SK-N-SH (cell line): ENCODE measurements at regions not wholly inside any gene's neighbourhood (a gene's known extent, or its start where the extent isn't known, plus 50 kb on each side); places are given as distances from the start of the nearest gene placed in this dataset.
"Not testable (repeated sequence)": the region's sequence is repeated elsewhere in the genome, so short reads cannot be mapped to it uniquely, and the experiment has no call there.

Source experiments
- CTCF ChIA-PET: fragments of 300-600, 350-600 bp; formaldehyde crosslinking; extraction: SDS; loops from one replicate; lab custom pipeline; 2021; lab: Yijun Ruan, JAX
- POLR2A ChIA-PET: fragments of 350-600 bp; sonication (Branson Sonifier 250); formaldehyde crosslinking; extraction: SDS; loops from one replicate; lab custom pipeline; 2020; ENCODE audit warnings: antibody characterized with exemption, inconsistent platforms; lab: Yijun Ruan, JAX
- DNase-seq: peaks from one replicate; pipeline ENCODE4 v3.0.0; 2012
- H2AFZ ChIP-seq: fragments of 200-600 bp; sonication (generic); 2 replicates; pipeline ENCODE4 v1.8.1; 2016; ENCODE audit warnings: antibody characterized with exemption, mild to moderate bottlenecking, low read depth
- H3F3A ChIP-seq: fragments of 200-600 bp; sonication (generic); replicated peaks from 2 replicates; pipeline ENCODE3; 2016; ENCODE audit warnings: antibody characterized with exemption, mild to moderate bottlenecking; ENCODE audit not compliant: insufficient read depth
- H3K27ac ChIP-seq, 2 experiments: fragments of 200-500 bp in 1 of 2; fragments of 200-600 bp in 1 of 2; sonication (Bioruptor generic) in 1 of 2; sonication (generic), shearing (Covaris generic) in 1 of 2; 2 replicates each; pipeline versions ENCODE4 v1.5.1 to v1.6.1; 2014 to 2016; ENCODE audit warnings: low read depth in 2 of 2, inconsistent platforms in 1 of 2, low read length in 1 of 2, mild to moderate bottlenecking in 1 of 2, mixed read lengths in 1 of 2
- H3K27me3 ChIP-seq: fragments of 200-600 bp; sonication (generic), shearing (Covaris generic); 2 replicates; pipeline ENCODE4 v1.6.1; 2016; ENCODE audit warnings: mixed run types; ENCODE audit not compliant: insufficient read depth
- H3K36me3 ChIP-seq, 2 experiments: fragments of 200-500 bp in 1 of 2; fragments of 200-600 bp in 1 of 2; sonication (Bioruptor generic) in 1 of 2; sonication (generic) in 1 of 2; replicated peaks in 1 of 2; 2 replicates each; pipeline versions ENCODE3 to v1.5.1; 2014 to 2016; ENCODE audit warnings: low read length in 1 of 2, mild to moderate bottlenecking in 1 of 2; ENCODE audit not compliant: insufficient read depth in 2 of 2, control insufficient read depth in 1 of 2
- H3K4me1 ChIP-seq, 2 experiments: fragments of 200-500 bp in 1 of 2; fragments of 200-600 bp in 1 of 2; sonication (Bioruptor generic) in 1 of 2; sonication (generic), shearing (Covaris generic) in 1 of 2; 2 replicates each; pipeline versions ENCODE4 v1.5.1 to v1.6.1; 2014 to 2016; ENCODE audit warnings: low read depth in 1 of 2, low read length in 1 of 2, mixed run types in 1 of 2; ENCODE audit not compliant: insufficient read depth in 2 of 2, control insufficient read depth in 1 of 2
- H3K4me2 ChIP-seq: fragments of 200-600 bp; sonication (generic), shearing (Covaris generic); 2 replicates; pipeline ENCODE4 v1.6.1; 2017; ENCODE audit warnings: mixed run types
- H3K4me3 ChIP-seq, 2 experiments: fragments of 200-500 bp in 1 of 2; fragments of 200-600 bp in 1 of 2; sonication (Bioruptor generic) in 1 of 2; sonication (generic), shearing (Covaris generic) in 1 of 2; 2 replicates each; pipeline versions ENCODE4 v1.5.1 to v1.8.1; 2014 to 2016; ENCODE audit warnings: low read depth in 2 of 2, inconsistent platforms in 1 of 2, low read length in 1 of 2, mild to moderate bottlenecking in 1 of 2, mixed read lengths in 1 of 2, moderate library complexity in 1 of 2
- H3K79me2 ChIP-seq: fragments of 200-600 bp; sonication (generic); 2 replicates; pipeline ENCODE4 v1.8.1; 2017; ENCODE audit warnings: mild to moderate bottlenecking; ENCODE audit not compliant: insufficient read depth
- H3K9ac ChIP-seq: fragments of 200-600 bp; sonication (generic); 2 replicates; pipeline ENCODE4 v1.6.1; 2017; ENCODE audit warnings: mixed run types
- H3K9me2 ChIP-seq: fragments of 200-600 bp; sonication (generic); 2 replicates; pipeline ENCODE4 v1.6.1; 2017; ENCODE audit warnings: mixed run types
- H3K9me3 ChIP-seq: fragments of 200-600 bp; sonication (generic); 2 replicates; pipeline ENCODE4 v1.6.1; 2017; ENCODE audit warnings: mixed run types, mild to moderate bottlenecking, moderate library complexity
- H4K20me1 ChIP-seq: fragments of 200-600 bp; sonication (generic); 2 replicates; pipeline ENCODE4 v1.6.1; 2017; ENCODE audit warnings: mild to moderate bottlenecking, mixed run types; ENCODE audit not compliant: insufficient read depth
- EP300 ChIP-seq, 2 experiments: IDR thresholded peaks; 2 replicates each; pipeline versions ENCODE4 v1.4.0 to v1.6.1; 2012; ENCODE audit warnings: borderline replicate concordance in 1 of 2, low read depth in 1 of 2, low read length in 1 of 2
- EZH2phosphoT487 ChIP-seq: fragments of 200-600 bp; sonication (generic); IDR thresholded peaks from 2 replicates; pipeline ENCODE4 v1.6.1; 2017; ENCODE audit warnings: low read depth, mixed run types, mild to moderate bottlenecking, antibody characterized with exemption, moderate library complexity, borderline replicate concordance
- FOSL2 ChIP-seq: IDR thresholded peaks from 2 replicates; pipeline ENCODE4 v1.4.0; 2012; ENCODE audit warnings: low read depth, mild to moderate bottlenecking, moderate library complexity, borderline replicate concordance
- FOXJ3 ChIP-seq: sonication (generic); formaldehyde crosslinking; IDR thresholded peaks from 2 replicates; pipeline ENCODE4 v1.5.1; 2020; ENCODE audit warnings: mild to moderate bottlenecking, missing genetic modification reagents
- FOXM1 ChIP-seq: IDR thresholded peaks from 2 replicates; pipeline ENCODE4 v1.4.0; 2012; ENCODE audit warnings: low read depth, mild to moderate bottlenecking
- JUND ChIP-seq: IDR thresholded peaks from 2 replicates; pipeline ENCODE4 v1.4.0; 2012
- MAX ChIP-seq: IDR thresholded peaks from 2 replicates; pipeline ENCODE4 v1.4.0; 2012; ENCODE audit warnings: low read depth
- MEF2A ChIP-seq: IDR thresholded peaks from 2 replicates; pipeline ENCODE4 v1.4.0; 2012; ENCODE audit warnings: low read depth, borderline replicate concordance
- PBX3 ChIP-seq: IDR thresholded peaks from 2 replicates; pipeline ENCODE4; 2012
- POLR2AphosphoS5 ChIP-seq: IDR thresholded peaks from 2 replicates; pipeline ENCODE4 v1.6.1; 2012; ENCODE audit warnings: low read depth, low read length
- RAD21 ChIP-seq: IDR thresholded peaks from 2 replicates; pipeline ENCODE4 v1.6.1; 2012; ENCODE audit warnings: mild to moderate bottlenecking, low read length
- RCOR1 ChIP-seq: fragments of 150-350 bp; IDR thresholded peaks from 2 replicates; pipeline ENCODE4 v1.6.1; 2017; ENCODE audit warnings: antibody characterized with exemption, low read length
- REST ChIP-seq: IDR thresholded peaks from 2 replicates; pipeline ENCODE4 v1.6.1; 2012; ENCODE audit warnings: mild to moderate bottlenecking, low read depth, low read length, moderate library complexity
- RFX5 ChIP-seq: IDR thresholded peaks from 2 replicates; pipeline ENCODE4 v1.6.1; 2012; ENCODE audit warnings: mild to moderate bottlenecking, improper control_type of control experiment, low read length
- SIN3A ChIP-seq: IDR thresholded peaks from 2 replicates; pipeline ENCODE4 v1.6.1; 2012; ENCODE audit warnings: low read depth, mild to moderate bottlenecking, low read length, moderate library complexity, borderline replicate concordance
- TCF12 ChIP-seq: IDR thresholded peaks from 2 replicates; pipeline ENCODE4 v1.4.0; 2012
- TEAD4 ChIP-seq: IDR thresholded peaks from 2 replicates; pipeline ENCODE4 v1.4.0; 2012; ENCODE audit warnings: mild to moderate bottlenecking, borderline replicate concordance; ENCODE audit not compliant: insufficient read depth
- ZBTB33 ChIP-seq: IDR thresholded peaks from 2 replicates; pipeline ENCODE4 v1.4.0; 2012; ENCODE audit warnings: low read depth, borderline replicate concordance
- WGBS: methylation state at CpG from one replicate; pipeline ENCODE4 v1.1.6; 2017; ENCODE audit warnings: low lambda C conversion rate; 5-methylcytosine and 5-hydroxymethylcytosine counted together

GRCh38 chr3:130816561-130817445, 70.2 kb upstream of the PIK3R4 start:
- Histone ChIP-seq H2AFZ (no peak overlapping the region), H3K9ac (no peak overlapping the region), H3F3A (no peaks in the 10 kb centered on the region), H3K27me3 (no peaks in the 10 kb centered on the region), H3K79me2 (no peaks in the 10 kb centered on the region), H3K4me1 (no peaks in the 10 kb centered on the region), H3K27ac (no peak overlapping the region), H3K4me2 (no peak overlapping the region), H4K20me1 (no peaks in the 10 kb centered on the region), H3K9me2 (no peaks in the 10 kb centered on the region), H3K4me3 (no peak overlapping the region), H3K36me3 (no peaks in the 10 kb centered on the region), H3K9me3 (no peaks in the 10 kb centered on the region)
- DNase-seq = no peak
- ChIA-PET POLR2A (no interaction called here), CTCF (no interaction called here)
- 73% methylated on average over 6 of the region's 6 CpGs for WGBS
- TF ChIP-seq PBX3 (no peak), RFX5 (no peak), FOXJ3 (CRISPR knock-in tag) (no peak), RCOR1 (no peak), MEF2A (no peak), RAD21 (no peak), FOSL2 (no peak), REST (no peak), TCF12 (no peak), MAX (no peak), EP300 (IDR thresholded peaks at IDR 0.05; ENCODE audit: borderline replicate concordance in 1 of 2, low read depth in 1 of 2, low read length in 1 of 2) (no peak), TEAD4 (no peak), JUND (no peak), FOXM1 (no peak), ZBTB33 (no peak), EZH2phosphoT487 (no peak), POLR2AphosphoS5 (no peak), SIN3A (no peak)

- not testable (repeated sequence) for H3K9me3 ChIP-seq
These were observed 71.4 kb upstream of the PIK3R4 start for GRCh38 chr3:130818066-130818465.

More at GRCh38 chr3:130818066-130818465, 71.4 kb upstream of the PIK3R4 start:
- H3F3A ChIP-seq, H3K4me2 ChIP-seq, POLR2A ChIA-PET, H3K79me2 ChIP-seq, H3K4me3 ChIP-seq, H2AFZ ChIP-seq, CTCF ChIA-PET, DNase-seq, H3K27me3 ChIP-seq, H3K4me1 ChIP-seq, H3K36me3 ChIP-seq, H4K20me1 ChIP-seq, H3K27ac ChIP-seq, H3K9me2 ChIP-seq, H3K9ac ChIP-seq: not testable (repeated sequence)
- WGBS = 81% methylated on average over 3 of the region's 3 CpGs
